ENCODE measurements at regions not wholly inside any gene's neighbourhood (a gene's known extent, or its start where the extent isn't known, plus 50 kb on each side); places are given as distances from the start of the nearest gene placed in this dataset.
"Not testable (repeated sequence)": the region's sequence is repeated elsewhere in the genome, so short reads cannot be mapped to it uniquely, and the experiment has no call there.

GRCh38 chr12:66775871-66776270 is 97.0 kb upstream of the GRIP1 start:
- no peak for DNase-seq (ENCODE audit: low spot score)

GRCh38 chr12:66776974-66777373 is 98.1 kb upstream of the GRIP1 start:
- no peak for DNase-seq (ENCODE audit: low spot score)

GRCh38 chr12:66779466-66779865 is 100.6 kb upstream of the GRIP1 start:
- no peak for DNase-seq (ENCODE audit: low spot score)

GRCh38 chr12:66786531-66787308 is 107.8 kb upstream of the GRIP1 start:
- DNase-seq (ENCODE audit: low spot score), result no peak

- DNase-seq (ENCODE audit: low spot score), result no peak
These were observed 120.7 kb upstream of the GRIP1 start for GRCh38 chr12:66799551-66799950.

GRCh38 chr12:66800046-66800445 is 121.2 kb upstream of the GRIP1 start:
- DNase-seq (ENCODE audit: low spot score), result no peak

- DNase-seq (ENCODE audit: low spot score), result no peak
These were observed 125.1 kb upstream of the GRIP1 start for GRCh38 chr12:66803930-66804329.

- no peak for DNase-seq (ENCODE audit: low spot score)
These were observed 125.7 kb upstream of the GRIP1 start for GRCh38 chr12:66804563-66804974.

GRCh38 chr12:66808606-66809005 is 129.7 kb upstream of the GRIP1 start:
- DNase-seq (ENCODE audit: low spot score), result no peak

- no peak for DNase-seq (ENCODE audit: low spot score)
These were observed 134.4 kb upstream of the GRIP1 start for GRCh38 chr12:66813137-66813892.

GRCh38 chr12:66819587-66819986 is 140.7 kb upstream of the GRIP1 start:
- no peak for DNase-seq (ENCODE audit: low spot score)

- no peak for DNase-seq (ENCODE audit: low spot score)
These were observed 144.1 kb upstream of the GRIP1 start for GRCh38 chr12:66822961-66823360.

GRCh38 chr12:66823857-66824570 is 145.1 kb upstream of the GRIP1 start:
- no peak for DNase-seq (ENCODE audit: low spot score)

GRCh38 chr12:66825921-66826320 is 147.0 kb upstream of the GRIP1 start:
- DNase-seq (ENCODE audit: low spot score), result not testable (repeated sequence)

- DNase-seq (ENCODE audit: low spot score), result no peak
These were observed 150.9 kb upstream of the GRIP1 start for GRCh38 chr12:66829660-66830325.

GRCh38 chr12:66831495-66831894 is 152.6 kb upstream of the GRIP1 start:
- no peak for DNase-seq (ENCODE audit: low spot score)

GRCh38 chr12:66832997-66833396 is 154.1 kb upstream of the GRIP1 start:
- no peak for DNase-seq (ENCODE audit: low spot score)

GRCh38 chr12:66836623-66837310 is 157.9 kb upstream of the GRIP1 start:
- no peak for DNase-seq (ENCODE audit: low spot score)

GRCh38 chr12:66837311-66837627 is 158.4 kb upstream of the GRIP1 start:
- no peak for DNase-seq (ENCODE audit: low spot score)

GRCh38 chr12:66838366-66838765 is 159.5 kb upstream of the GRIP1 start:
- DNase-seq (ENCODE audit: low spot score), result no peak

- DNase-seq (ENCODE audit: low spot score), result no peak
These were observed 170.1 kb upstream of the GRIP1 start for GRCh38 chr12:66848967-66849366.

- DNase-seq (ENCODE audit: low spot score), result no peak
These were observed 172.3 kb upstream of the GRIP1 start for GRCh38 chr12:66851134-66851533.

Data from mucosa of gallbladder (tissue), 1 donor.